Stimulated activated CD4-positive, alpha-beta T cell treated with anti-CD3 and anti-CD28 coated beads, Interleukin-15, amount 100 ng/mL, for 48 hours (primary cell): ENCODE measurements at regions not wholly inside any gene's neighbourhood (a gene's known extent, or its start where the extent isn't known, plus 50 kb on each side); places are given as distances from the start of the nearest gene placed in this dataset.

Experiments used
- DNase-seq, 2 donors: peaks; one replicate each; pipeline ENCODE4 v3.0.0-alpha.2; 2020; ENCODE audit warnings: low read depth in 2 of 2

DNA sequence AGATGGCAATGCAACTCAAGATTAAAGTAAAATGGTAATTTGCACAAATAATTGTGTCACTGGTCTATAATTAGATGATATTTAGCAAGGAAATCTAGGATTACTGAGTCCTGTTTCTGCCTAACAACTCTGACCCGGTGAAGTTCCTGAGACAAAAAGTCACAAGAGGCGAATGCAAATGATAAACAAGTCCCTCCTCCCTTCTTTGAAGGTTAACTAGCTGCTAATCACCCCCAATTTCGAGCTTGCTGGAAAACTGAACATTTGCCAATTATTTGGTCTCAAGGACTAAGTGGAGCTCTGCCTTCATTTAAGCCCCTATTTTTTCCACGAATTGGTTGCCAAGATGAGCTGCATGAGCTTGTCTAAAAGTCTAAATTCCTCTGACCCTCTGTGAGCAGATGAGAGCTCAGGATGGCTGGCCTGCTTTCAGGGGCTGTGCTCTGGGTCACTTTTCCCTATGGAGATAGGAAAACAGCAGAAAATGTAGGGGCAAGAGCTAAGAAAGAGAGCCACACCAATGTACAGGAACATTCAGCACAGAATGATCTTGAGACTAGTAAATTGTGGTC lies 127.3 kb downstream of the MBL2 start:
- DNase-seq = no peak

DNA sequence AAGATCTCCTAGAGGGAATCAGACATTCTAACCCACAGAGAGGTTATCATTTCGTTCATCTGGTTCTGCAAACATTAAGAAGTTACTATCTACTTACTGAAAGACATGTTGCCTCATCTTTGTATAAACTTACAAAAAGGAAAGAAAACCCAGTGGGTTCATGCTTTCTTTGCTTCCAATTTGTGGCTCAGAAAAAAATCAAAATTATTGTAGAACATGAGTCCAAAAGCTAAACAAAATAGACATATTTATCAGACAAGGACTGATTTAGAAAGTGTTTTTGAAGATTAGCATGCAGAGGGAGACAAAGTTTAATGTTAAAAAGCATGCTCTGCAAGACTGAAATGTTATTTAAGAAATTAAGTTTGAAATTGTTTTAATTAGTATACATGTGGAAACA lies 123.1 kb downstream of the MBL2 start:
- no peak for DNase-seq

DNA sequence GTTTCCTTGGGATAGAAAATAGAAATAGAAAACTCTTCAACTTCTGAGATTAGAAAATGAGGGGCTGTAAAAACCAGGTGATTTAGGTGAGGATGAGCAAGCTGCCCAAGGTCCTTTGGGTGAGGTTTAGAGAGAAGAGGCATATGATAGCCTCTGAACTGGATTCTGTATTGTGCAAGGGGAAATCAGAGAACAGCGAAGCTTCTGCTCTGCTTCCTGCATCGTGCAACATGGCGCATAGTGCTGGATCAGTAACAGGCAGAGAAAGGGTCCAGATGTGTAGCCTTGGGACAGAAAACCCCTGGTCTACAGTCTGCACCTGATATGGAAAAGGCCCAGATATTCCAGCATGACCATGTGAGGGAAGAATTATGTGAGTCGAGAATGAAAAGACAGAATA lies 121.7 kb downstream of the MBL2 start:
- DNase-seq = no peak

DNA sequence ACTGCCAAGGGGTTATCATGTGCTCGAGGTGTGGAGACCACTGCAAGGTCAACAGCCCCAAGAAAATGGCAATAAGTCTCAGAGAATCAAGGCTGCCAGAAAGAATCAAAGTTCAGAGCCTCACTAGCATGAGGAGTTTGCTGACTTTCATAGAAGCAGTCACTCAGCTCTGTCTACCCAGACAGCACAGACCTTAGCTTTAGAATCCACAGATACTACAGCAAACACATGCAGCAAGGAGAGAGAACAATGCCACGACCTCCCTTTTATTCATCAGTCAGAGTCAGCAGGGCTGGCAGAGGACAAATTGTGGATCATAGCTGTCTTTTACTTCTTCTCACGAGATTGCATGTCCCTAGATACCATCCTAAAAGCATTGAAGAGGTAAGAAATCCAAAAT lies 121.3 kb downstream of the MBL2 start:
- DNase-seq = no peak

DNA sequence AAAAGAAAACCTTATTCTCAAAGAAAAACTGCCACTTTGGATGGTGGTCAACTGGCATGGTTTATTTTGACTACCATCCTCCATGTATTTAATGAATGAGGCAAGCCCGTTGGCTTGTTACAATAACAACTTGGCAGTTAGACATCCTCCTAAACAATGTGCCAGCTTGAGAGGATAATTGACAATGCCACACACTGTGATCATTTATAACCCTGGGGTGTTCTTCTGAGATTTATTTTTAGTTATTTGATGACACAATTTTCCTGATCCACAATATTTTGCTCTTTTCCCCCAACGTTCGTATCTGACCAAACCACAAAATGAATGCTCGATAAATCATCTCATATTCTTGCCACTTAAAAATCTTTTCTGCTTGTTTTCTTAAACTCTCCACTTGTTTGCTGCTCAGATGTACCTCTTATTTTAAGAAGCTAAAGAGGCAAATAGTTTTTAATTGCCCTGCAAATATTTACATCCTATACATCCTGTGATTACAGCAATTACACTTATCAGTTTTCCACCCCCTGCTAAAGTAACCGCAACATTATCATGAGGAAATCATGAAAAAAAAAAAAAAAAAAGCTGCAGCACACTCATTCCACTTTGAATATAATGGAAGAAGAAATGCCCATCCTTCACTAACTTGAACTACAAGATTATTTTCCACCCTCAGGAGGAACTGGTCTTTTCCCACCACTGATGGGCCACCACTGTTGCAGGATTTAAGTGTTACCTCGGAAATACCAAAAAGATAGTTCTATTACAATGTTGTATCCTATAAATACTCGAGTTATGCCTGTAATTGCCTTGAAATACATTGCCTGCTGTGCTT lies 119.9 kb downstream of the MBL2 start:
- no peak for DNase-seq

DNA sequence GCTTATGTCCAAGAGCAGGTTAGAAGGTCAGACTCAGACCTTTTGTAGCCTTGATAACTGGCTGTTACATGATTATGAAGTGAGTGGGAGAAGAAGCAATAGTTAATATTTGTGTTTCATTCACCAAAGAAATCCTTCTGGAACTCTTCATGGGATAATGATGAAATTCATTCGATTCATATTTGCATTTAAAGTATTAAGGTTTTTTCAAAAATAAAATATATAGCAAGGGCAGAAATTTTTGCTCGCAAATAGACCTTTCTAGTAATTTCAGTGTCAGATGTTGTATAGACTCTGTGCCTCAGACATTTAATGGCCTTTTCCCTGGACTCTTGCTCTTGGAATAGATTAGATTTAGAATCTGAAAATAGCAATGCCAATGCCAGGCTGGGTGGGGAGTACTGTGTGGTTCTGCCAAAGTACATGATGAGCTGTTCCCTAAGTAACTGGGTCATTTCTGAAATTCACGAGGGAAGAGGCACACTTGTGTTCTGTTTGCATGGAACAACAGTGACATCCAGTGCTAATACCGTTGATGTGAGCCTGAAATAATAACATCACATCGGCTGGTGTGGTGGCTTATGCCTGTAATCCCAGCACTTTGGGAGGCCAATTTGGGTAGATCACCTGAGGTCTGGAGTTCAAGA lies 119.2 kb downstream of the MBL2 start:
- DNase-seq = no peak

DNA sequence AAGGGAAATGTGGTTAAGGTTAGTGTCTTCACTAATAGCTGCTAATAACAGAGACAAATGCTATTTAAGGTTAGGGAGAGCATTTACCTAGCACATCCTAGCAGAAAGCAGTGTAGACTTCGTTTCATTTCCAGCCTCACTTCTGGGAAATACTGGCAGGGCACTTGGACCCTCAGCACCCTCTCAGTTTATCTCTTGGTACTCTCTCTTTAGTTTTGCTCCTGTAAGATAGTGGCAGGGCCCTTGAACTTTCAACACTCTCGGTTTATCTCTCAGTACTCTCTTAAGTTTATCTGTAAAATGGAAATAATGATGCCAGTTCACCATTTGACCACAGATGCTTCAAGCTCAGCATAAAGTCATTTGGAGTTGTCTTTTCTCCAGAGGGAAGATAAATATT lies 118.4 kb downstream of the MBL2 start:
- DNase-seq = no peak

DNA sequence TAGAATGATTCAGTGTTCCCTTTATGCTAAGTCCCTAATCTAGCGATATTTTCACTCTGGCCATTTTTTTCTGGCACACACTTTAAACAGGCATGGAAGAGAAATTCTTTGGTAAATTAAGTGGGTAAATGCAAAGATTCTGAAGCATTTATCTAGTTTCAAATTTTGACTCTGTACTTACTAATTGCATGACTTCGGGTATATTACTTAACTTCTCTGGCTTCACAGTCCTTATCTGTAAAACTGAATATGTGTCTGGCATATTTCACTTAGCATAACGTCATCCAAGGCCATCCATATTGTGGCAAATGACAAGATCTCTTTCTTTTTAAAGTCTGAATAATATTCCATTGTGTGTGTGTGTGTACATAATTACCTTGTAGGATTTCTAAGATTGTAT lies 114.5 kb downstream of the MBL2 start:
- no peak for DNase-seq

DNA sequence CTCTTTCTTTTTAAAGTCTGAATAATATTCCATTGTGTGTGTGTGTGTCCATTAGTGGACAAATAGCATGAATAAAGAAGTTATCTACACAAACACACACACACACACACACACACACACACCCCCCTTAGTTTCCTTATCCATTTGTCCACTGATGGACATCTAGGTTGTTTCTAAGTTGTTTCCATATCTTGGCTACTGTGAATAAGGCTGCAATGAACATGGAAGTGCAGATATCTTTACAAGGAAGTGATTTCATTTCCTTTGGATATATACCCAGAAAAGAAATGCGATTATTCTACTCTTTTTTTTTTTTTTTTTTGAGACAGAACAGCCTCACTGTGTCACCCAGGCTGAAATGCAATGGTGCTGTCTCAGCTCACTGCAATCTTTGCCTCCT lies 113.5 kb downstream of the MBL2 start:
- no peak for DNase-seq

DNA sequence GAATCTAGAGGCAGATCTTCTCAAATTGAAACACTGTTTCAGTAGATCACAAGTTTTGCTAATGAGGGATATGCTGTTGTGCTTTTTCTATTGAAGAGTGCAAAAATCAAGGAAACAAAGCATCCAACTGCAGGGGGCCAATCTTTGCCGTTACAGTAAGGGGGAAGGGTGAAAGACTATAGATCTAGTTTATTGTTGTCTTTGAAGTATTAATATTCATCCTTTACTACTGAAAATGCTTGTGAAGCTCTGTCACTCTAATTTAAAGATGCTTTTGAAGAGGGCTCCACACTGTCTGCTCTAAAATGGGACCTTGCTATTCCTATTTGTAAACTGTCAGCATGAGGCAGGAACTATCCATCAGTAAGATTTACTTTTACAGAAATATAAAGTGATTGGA lies 110.3 kb downstream of the MBL2 start:
- DNase-seq = no peak

DNA sequence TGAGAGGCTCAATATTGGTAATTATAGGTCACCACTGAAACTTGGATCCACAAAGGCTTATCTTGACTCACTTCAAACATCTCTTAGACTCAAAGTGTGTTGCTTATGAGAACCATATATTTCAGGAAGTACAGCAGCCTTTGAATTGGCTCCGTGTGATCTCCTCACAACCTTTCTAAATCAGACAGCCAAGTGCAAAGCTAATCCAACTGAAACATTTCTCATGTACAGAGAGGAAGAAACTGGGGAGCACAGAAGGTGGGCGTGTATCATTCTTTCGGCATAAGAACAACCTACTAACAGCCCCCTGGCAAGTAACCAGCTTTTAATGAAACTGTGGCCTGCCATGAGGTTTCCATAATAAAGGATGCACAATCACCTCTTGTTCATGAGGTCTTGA lies 109.4 kb downstream of the MBL2 start:
- no peak for DNase-seq

DNA sequence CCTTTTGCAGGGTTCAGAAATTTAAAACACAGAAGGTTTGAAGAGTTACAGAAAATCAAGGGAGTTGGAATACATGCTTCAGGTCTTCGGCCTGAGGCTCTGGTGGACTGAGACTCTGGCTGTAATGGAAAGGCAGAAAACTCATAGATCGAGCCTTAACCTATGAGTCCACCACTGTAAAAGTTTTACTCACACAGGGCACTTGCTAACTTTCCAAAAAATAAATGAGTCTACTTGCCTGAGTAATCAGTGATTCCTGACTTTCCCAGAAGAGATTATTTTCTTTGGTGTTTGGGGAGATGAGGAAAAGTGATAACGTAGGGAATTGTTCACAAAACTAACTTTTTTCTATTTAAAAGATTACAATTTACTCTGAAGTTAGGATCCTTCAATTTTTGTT lies 108.0 kb downstream of the MBL2 start:
- DNase-seq = no peak

DNA sequence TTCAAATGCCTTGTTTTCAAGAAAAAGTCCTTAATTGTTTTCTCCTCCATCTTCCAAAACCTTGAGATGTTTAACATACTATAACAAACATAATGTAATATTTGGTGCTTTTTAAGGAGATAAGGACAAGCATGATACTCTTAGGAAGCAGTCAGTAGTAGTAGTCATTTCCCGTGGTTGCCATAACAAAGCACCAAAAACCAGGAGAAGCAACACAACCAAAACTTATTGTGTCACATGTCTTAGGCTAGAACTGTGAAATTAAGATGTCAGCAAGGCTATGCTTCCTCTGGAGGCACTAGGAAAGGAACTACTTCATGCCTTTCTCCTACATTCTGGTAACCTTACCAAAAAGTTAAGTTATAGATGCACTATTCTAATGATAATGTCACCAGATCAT lies 106.8 kb downstream of the MBL2 start:
- DNase-seq = no peak

DNA sequence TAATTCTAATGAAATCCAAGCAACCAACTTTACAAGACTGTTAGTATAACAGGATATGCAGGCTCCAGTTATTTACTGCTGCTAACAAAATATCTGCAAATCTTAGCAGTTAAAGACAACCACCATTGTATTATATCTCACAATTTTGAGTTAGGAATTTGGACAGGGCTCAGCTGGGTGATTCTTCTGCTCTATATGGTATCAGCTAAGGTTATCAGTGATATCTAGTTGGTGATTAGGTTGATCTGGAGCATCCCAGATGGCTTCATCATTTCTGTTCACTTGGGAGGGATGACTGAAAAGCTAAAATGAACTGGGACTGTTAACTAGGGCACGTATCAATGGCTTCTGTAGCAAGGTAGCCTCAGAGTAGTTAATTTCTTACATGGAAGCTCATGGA lies 105.7 kb downstream of the MBL2 start:
- DNase-seq = no peak

DNA sequence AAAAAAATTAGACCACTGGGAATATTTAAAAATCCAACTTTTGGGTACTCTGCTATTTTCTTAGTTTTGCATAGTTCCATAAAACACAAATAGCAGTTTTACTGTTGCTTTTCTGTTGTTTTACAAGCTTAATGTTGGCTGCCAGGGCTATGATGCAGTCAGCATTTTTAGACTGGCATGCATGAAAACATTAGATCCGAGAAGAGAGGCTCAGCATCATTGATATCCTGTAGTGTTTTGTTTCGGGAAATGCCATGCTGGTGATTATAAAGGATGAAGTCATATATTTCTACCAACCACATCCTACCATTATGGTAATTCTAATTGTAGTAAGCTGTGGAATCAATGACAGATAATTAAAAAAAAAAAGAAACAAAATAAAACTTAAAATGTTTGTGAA lies 104.6 kb downstream of the MBL2 start:
- no peak for DNase-seq

DNA sequence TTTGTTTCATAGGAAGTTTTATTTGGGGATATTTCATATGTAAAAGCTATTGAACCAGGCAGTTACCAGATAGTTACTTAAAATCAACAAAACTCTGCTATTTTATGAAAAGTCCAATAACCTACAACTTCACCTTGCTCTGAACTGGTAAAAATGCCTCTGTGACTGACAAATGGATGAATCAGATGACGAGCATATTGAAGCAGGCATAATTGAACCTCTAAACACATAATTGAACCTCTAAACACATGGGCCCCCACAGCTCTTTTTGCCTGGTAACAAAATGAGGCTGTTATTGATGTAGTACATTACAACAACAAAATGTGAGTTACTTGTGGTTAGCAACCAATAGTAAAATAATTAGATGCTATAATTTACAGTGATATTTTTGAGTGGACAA lies 99.7 kb downstream of the MBL2 start:
- no peak for DNase-seq

DNA sequence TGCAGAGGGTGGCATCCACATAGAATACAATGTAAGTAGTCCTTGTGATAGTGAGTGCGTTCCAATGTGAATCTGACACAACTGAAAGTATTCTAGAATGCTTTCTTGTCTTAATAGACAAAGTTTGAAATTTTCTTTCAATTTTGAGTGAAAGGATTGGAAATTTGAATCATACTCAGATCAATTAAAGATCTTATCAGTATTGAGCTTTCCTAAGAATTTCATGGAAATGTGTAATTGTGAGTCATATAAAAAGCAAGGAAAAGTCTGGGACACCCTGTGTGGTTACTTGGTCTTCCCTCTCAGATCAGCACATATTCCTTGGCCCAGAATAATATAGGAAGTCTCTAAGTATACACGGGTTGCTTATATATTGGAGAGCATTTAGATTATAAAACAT lies 99.1 kb downstream of the MBL2 start:
- DNase-seq = no peak

DNA sequence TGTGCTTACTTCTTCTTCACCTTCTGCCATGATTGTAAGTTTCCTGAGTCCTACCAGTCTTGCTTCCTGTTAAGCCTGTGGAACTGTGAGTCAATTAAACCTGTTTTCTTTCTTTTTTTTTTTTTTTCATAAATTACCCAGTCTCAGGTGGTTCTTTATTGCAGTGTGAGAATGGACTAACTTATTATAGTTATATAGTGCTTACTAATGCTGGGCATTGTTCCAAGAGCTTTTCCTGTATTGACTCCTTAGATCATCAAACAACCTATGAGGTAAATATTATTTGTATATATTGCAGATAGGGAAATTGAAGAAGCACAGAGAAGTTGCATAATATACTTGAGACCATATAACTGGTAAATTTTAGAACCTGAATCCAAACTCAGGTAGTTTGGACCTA lies 98.1 kb downstream of the MBL2 start:
- DNase-seq = no peak

DNA sequence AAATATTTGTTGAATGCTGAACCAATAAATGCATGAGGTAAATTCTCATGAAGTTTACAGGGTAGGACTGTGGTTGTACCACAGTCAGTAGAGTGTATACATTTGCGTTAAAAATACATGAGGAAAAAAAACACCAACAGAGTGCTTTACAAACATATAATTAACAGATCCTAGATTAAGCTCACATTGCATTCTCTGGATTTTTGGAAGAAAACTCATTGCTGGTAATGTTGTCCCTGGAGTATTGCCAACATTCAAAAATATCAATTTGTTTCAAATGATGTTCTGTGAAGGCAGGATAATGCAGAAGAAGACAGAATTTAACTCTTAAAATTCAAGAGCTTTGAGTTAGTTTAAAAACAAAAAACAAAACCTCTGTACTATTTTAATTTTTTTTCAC lies 95.5 kb downstream of the MBL2 start:
- no peak for DNase-seq

DNA sequence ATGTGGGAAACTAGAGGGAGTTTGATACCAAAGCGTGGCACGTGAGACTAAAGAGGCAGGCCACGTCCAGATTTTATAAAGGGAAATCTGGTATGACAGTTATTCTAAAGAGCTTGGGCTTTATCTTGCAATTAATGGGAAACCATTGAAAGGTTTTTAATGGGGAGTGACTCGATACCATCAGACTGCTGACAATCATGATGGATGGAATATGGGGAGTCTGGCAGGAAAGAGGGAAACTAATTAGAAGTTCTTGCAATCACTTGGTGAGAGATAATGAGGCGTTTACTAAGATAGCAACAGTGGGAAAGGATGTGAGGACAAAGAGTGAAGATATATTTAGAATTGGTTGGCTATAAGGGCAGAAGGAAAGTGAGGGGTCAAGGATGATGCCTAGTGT lies 94.0 kb downstream of the MBL2 start:
- no peak for DNase-seq

DNA sequence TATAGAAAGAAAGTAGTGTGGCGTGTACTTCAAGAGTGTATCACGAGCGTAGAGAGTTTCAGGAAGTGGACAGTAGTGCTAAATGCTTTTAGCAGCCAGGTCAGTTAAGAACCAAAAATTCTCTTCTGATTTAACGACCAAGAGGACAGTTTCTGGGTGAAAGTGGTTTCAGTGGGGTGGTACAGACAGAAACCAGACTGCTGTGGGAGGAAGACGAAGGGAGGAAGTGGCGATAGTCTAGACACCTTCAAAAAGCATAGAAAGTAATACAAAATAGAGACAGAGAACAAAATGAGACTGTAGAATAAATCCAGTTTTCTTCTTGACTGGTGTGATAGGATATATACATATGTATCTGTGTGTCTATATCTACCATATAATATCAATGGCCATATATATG lies 93.5 kb downstream of the MBL2 start:
- DNase-seq = no peak

DNA sequence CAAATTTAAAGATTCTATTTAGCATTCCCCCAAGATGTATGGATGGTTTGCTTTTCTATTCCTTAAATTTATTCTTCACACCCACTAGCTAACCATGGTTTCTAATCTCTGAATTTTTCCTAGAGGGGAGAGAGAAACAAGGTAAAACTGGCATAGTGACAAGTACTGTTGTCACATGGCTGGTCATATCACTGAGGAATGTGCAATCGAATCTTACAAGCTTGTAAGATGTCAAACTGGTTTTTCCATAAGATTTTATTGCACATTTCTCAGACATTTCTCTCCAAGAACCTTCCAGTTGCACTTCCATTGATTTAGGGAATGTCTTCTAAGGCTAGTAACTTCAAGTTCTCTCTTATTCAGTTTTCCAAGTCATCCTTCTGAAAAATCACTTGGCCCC lies 89.8 kb downstream of the MBL2 start:
- no peak for DNase-seq

DNA sequence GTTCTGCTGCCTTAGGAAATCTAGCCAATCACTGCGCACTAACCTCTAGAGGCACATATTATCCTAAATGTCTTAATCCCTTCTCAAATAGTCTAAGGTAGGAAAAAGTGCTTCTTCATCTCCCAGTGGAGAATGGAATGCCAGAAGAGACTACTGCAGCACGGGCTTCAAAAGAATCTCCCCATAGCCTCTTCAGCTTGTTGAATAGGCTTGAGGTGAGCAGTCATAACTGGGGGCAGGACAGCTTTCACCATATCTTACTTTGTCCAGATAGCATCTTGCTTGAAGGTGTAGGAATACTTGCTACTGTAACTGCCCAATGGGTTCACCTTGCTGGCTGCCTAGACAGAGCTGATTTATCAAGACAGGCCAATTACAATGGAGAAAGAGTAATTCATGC lies 88.8 kb downstream of the MBL2 start:
- DNase-seq = no peak
